ENCODE measurements at regions not wholly inside any gene's neighbourhood (a gene's known extent, or its start where the extent isn't known, plus 50 kb on each side); places are given as distances from the start of the nearest gene placed in this dataset.

- TF ChIP-seq POLR2A (IDR thresholded peaks at IDR 0.05; ENCODE audit: low read depth, low read length) (no peak), POLR2AphosphoS5 (IDR thresholded peaks at IDR 0.05; ENCODE audit: low read depth, low read length) (no peak), TAF1 (IDR thresholded peaks at IDR 0.05; ENCODE audit: low read depth, low read length) (no peak), SPI1 (IDR thresholded peaks at IDR 0.05; ENCODE audit: low read depth, low read length) (no peak), POU2F2 (IDR thresholded peaks at IDR 0.05; ENCODE audit: low read depth, low read length) (no peak), PAX5 (IDR thresholded peaks at IDR 0.05; ENCODE audit: insufficient read depth, low read length, severe bottlenecking) (no peak)
Observed at GRCh38 chr1:30283199-30283962, 440.0 kb downstream of the MATN1 start.
